ENCODE measurements at regions not wholly inside any gene's neighbourhood (a gene's known extent, or its start where the extent isn't known, plus 50 kb on each side); places are given as distances from the start of the nearest gene placed in this dataset.

DNA sequence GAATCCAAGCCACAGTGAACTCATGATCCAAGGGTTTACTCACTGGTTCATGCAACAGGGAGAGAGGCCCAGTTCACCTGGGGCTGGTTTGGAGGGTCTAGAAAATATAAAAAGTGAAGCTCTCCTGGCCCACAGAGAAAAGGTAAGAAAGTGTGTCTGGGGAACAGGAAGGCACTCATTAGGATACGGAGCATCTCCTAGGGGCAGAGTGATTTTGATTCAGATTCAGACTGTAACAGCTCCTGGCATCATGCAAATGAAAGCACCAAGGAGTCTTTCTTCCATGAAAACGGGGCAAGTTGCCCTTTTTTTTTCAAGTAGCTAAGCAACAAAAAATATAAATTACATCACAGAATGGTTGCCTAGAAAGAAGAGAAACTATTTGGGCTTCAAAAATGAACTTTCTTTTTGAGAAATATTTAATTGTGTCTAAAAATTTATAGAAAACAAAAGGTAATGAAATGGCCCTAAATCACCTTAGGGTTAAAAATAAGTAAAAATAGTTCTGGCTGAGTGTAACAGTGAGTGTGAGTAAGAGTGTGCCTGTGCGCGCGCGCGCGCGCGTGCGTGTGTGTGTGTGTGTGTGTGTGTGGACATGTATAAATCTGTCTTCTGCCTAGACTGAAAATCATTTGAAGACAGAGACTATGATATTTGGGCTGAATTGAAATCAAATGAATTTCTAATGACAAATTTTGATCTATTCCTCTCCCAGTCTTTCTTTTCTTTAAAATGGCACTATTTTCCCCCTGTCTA is 177.8 kb upstream of the ZNF462 start:
- no peak for TF ChIP-seq POLR2A (IDR thresholded peaks at IDR 0.05; ENCODE audit: low read length)
- no peak for TF ChIP-seq GATA1 (IDR thresholded peaks at IDR 0.05; ENCODE audit: low read depth, low read length)
